Stromal cell of bone marrow (primary cell): ENCODE measurements at regions not wholly inside any gene's neighbourhood (a gene's known extent, or its start where the extent isn't known, plus 50 kb on each side); places are given as distances from the start of the nearest gene placed in this dataset.

ENCODE experiments used
- DNase-seq: peaks from one replicate; pipeline ENCODE4 v3.0.0-alpha.2; 2012; ENCODE audit warnings: low read depth

GRCh38 chr1:106677721-106678120 is 378.8 kb upstream of the PRMT6 start:
- no peak for DNase-seq

GRCh38 chr1:106678279-106679050 is 378.0 kb upstream of the PRMT6 start:
- no peak for DNase-seq

- DNase-seq = no peak
Measured at GRCh38 chr1:106680216-106680615, 376.3 kb upstream of the PRMT6 start.

- no peak for DNase-seq
Measured at GRCh38 chr1:106680776-106681344, 375.6 kb upstream of the PRMT6 start.

- DNase-seq = no peak
Measured at GRCh38 chr1:106681939-106682522, 374.4 kb upstream of the PRMT6 start.

- no peak for DNase-seq
Measured at GRCh38 chr1:106688446-106688845, 368.0 kb upstream of the PRMT6 start.

- no peak for DNase-seq
Measured at GRCh38 chr1:106698660-106699059, 357.8 kb upstream of the PRMT6 start.

GRCh38 chr1:106699433-106699832 is 357.0 kb upstream of the PRMT6 start:
- DNase-seq = no peak

GRCh38 chr1:106700211-106700610 is 356.3 kb upstream of the PRMT6 start:
- DNase-seq = peak; percentile 49

- DNase-seq = no peak
Measured at GRCh38 chr1:106705971-106706370, 350.5 kb upstream of the PRMT6 start.

- no peak for DNase-seq
Measured at GRCh38 chr1:106717591-106717990, 338.9 kb upstream of the PRMT6 start.

GRCh38 chr1:106721790-106722189 is 334.7 kb upstream of the PRMT6 start:
- DNase-seq = no peak

GRCh38 chr1:106722466-106722865 is 334.0 kb upstream of the PRMT6 start:
- no peak for DNase-seq

GRCh38 chr1:106727171-106727570 is 329.3 kb upstream of the PRMT6 start:
- DNase-seq = no peak

- DNase-seq = no peak
Measured at GRCh38 chr1:106746448-106747085, 309.9 kb upstream of the PRMT6 start.

GRCh38 chr1:106747232-106747631 is 309.2 kb upstream of the PRMT6 start:
- no peak for DNase-seq

GRCh38 chr1:106747791-106748190 is 308.7 kb upstream of the PRMT6 start:
- DNase-seq = no peak

GRCh38 chr1:106748606-106749005 is 307.9 kb upstream of the PRMT6 start:
- DNase-seq = no peak

GRCh38 chr1:106749491-106749890 is 307.0 kb upstream of the PRMT6 start:
- DNase-seq = no peak

GRCh38 chr1:106749906-106750305 is 306.6 kb upstream of the PRMT6 start:
- DNase-seq = no peak

- no peak for DNase-seq
Measured at GRCh38 chr1:106751002-106751401, 305.5 kb upstream of the PRMT6 start.

GRCh38 chr1:106753066-106753465 is 303.4 kb upstream of the PRMT6 start:
- no peak for DNase-seq

- no peak for DNase-seq
Measured at GRCh38 chr1:106754957-106755356, 301.5 kb upstream of the PRMT6 start.
